ENCODE measurements at regions not wholly inside any gene's neighbourhood (a gene's known extent, or its start where the extent isn't known, plus 50 kb on each side); places are given as distances from the start of the nearest gene placed in this dataset.

DNA sequence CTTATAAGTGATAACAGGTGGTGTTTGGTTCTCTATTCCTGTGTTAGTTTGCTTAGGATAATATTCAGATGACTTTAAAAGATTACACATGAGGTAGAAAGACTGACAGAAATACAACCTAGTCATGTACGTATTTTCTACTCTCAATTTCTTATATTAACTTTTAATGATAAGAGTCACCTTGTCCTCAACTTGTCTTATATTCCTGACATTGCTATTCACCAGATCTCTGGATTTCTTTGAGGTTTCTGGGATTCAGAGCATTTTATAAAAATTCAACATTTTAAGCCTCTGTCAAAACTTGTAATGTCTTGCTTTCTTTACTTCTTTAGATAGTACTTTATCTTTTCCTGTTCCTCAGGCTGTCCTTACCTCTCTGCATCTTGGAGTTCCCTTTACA lies 234.2 kb downstream of the TBX15 start:
- TF ChIP-seq, protein P1, sequence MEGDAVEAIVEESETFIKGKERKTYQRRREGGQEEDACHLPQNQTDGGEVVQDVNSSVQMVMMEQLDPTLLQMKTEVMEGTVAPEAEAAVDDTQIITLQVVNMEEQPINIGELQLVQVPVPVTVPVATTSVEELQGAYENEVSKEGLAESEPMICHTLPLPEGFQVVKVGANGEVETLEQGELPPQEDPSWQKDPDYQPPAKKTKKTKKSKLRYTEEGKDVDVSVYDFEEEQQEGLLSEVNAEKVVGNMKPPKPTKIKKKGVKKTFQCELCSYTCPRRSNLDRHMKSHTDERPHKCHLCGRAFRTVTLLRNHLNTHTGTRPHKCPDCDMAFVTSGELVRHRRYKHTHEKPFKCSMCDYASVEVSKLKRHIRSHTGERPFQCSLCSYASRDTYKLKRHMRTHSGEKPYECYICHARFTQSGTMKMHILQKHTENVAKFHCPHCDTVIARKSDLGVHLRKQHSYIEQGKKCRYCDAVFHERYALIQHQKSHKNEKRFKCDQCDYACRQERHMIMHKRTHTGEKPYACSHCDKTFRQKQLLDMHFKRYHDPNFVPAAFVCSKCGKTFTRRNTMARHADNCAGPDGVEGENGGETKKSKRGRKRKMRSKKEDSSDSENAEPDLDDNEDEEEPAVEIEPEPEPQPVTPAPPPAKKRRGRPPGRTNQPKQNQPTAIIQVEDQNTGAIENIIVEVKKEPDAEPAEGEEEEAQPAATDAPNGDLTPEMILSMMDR (IDR thresholded peaks at IDR 0.05), result no peak
- TF ChIP-seq POLR2A (IDR thresholded peaks at IDR 0.05), result no peak

All from lower leg skin (tissue), 3 donors.